ENCODE measurements at regions not wholly inside any gene's neighbourhood (a gene's known extent, or its start where the extent isn't known, plus 50 kb on each side); places are given as distances from the start of the nearest gene placed in this dataset.

DNA sequence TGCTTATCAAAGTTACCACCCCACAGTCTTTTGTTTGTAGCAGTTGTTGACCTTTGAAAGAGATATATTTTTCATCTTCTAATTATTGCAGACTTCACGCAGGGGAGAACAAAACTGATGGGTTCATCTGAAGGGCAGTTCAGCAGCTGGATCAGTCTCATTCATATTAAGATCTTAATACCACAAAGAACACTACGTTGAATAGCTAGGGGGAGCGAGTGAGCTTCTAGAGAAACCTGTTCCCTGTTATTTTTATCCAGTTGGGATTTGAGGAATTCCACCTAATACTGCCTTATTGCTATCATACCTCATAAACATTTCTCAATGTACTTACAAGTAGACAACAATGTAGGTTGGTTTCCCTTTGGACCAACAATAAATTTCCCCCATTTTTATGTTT, 306.1 kb upstream of the KIF2B start:
- peaks cover 0 to 3% (median 0%) of the 10 kb centered on the region in 4 donors for H3K9me3 ChIP-seq
- no peaks in the 10 kb centered on the region for H3K36me3 ChIP-seq
- no peaks in the 10 kb centered on the region for H3K27me3 ChIP-seq
- no peak overlapping the region for H3K27ac ChIP-seq
- no peak for DNase-seq (ENCODE audit: low spot score in 2 of 2)
- 17 to 29% methylated on average over 3 of the region's 3 CpGs for WGBS, 2 donors
- no peaks in the 10 kb centered on the region for H3K4me1 ChIP-seq
- TF ChIP-seq, protein P1, sequence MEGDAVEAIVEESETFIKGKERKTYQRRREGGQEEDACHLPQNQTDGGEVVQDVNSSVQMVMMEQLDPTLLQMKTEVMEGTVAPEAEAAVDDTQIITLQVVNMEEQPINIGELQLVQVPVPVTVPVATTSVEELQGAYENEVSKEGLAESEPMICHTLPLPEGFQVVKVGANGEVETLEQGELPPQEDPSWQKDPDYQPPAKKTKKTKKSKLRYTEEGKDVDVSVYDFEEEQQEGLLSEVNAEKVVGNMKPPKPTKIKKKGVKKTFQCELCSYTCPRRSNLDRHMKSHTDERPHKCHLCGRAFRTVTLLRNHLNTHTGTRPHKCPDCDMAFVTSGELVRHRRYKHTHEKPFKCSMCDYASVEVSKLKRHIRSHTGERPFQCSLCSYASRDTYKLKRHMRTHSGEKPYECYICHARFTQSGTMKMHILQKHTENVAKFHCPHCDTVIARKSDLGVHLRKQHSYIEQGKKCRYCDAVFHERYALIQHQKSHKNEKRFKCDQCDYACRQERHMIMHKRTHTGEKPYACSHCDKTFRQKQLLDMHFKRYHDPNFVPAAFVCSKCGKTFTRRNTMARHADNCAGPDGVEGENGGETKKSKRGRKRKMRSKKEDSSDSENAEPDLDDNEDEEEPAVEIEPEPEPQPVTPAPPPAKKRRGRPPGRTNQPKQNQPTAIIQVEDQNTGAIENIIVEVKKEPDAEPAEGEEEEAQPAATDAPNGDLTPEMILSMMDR (IDR thresholded peaks at IDR 0.05) = no peak
- no peak for TF ChIP-seq EP300 (IDR thresholded peaks at IDR 0.05)
- TF ChIP-seq POLR2A (IDR thresholded peaks at IDR 0.05) = no peak
- H3K4me3 ChIP-seq = no peak overlapping the region

GRCh38 chr17:53499277-53499676, 323.4 kb upstream of the KIF2B start:
- Histone ChIP-seq H3K4me1 (no peaks in the 10 kb centered on the region), H3K4me3 (no peak overlapping the region), H3K27ac (no peak overlapping the region), H3K9me3 (no peaks in the 10 kb centered on the region), H3K36me3 (no peaks in the 10 kb centered on the region), H3K27me3 (no peaks in the 10 kb centered on the region)
- WGBS, 2 donors = 90 to 91% methylated on average over 2 of the region's 2 CpGs
- no peak for DNase-seq (ENCODE audit: low spot score in 2 of 2)
- no peak for TF ChIP-seq EP300 (IDR thresholded peaks at IDR 0.05)
- TF ChIP-seq POLR2A (IDR thresholded peaks at IDR 0.05) = no peak
- TF ChIP-seq, protein P1 (IDR thresholded peaks at IDR 0.05) = no peak

DNA sequence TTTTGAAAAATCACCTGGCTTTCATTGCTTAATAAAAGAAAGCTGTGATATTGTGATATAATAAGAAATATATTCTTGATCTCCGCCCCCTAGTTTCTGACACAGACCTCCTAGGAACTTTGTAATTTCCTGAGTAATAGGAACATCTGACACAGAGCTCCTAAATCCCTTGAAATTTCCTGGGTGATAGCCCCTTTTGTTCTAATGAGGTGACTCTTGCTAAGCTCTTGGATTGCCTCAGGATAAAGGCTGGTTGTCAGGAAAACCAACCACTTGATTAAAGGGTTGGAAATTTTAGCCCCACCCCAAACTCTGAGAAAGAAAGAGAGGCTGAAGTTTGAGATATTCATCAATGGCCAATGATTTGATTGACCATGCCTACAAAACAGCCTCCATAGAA, 326.4 kb upstream of the KIF2B start:
- Histone ChIP-seq H3K4me1 (no peaks in the 10 kb centered on the region), H3K9me3 (no peaks in the 10 kb centered on the region), H3K27ac (no peak overlapping the region), H3K4me3 (no peak overlapping the region), H3K27me3 (no peaks in the 10 kb centered on the region), H3K36me3 (no peaks in the 10 kb centered on the region)
- no peak for DNase-seq (ENCODE audit: low spot score in 2 of 2)
- WGBS, 2 donors = 88 to 90% methylated on average over 1 of the region's 1 CpG
- TF ChIP-seq EP300 (IDR thresholded peaks at IDR 0.05) = no peak
- TF ChIP-seq, protein P1 (IDR thresholded peaks at IDR 0.05) = no peak
- no peak for TF ChIP-seq POLR2A (IDR thresholded peaks at IDR 0.05)

GRCh38 chr17:53492532-53492931, 330.2 kb upstream of the KIF2B start:
- no peaks in the 10 kb centered on the region for H3K27me3 ChIP-seq
- H3K9me3 ChIP-seq = no peaks in the 10 kb centered on the region
- WGBS, 2 donors = 75 to 89% methylated on average over 3 of the region's 3 CpGs
- TF ChIP-seq EP300 (IDR thresholded peaks at IDR 0.05) = no peak
- TF ChIP-seq POLR2A (IDR thresholded peaks at IDR 0.05) = no peak
- no peaks in the 10 kb centered on the region for H3K4me1 ChIP-seq
- no peak for DNase-seq (ENCODE audit: low spot score in 2 of 2)
- H3K27ac ChIP-seq = no peak overlapping the region
- H3K4me3 ChIP-seq = no peak overlapping the region
- no peaks in the 10 kb centered on the region for H3K36me3 ChIP-seq

- no peaks in the 10 kb centered on the region for H3K4me1 ChIP-seq
- no peak for DNase-seq (ENCODE audit: low spot score in 2 of 2)
- H3K27ac ChIP-seq = no peak overlapping the region
- no peaks in the 10 kb centered on the region for H3K36me3 ChIP-seq
- no peaks in the 10 kb centered on the region for H3K27me3 ChIP-seq
- no peaks in the 10 kb centered on the region for H3K9me3 ChIP-seq
- H3K4me3 ChIP-seq = no peak overlapping the region
- TF ChIP-seq, protein P1 (IDR thresholded peaks at IDR 0.05) = no peak
- no peak for TF ChIP-seq POLR2A (IDR thresholded peaks at IDR 0.05)
- no peak for TF ChIP-seq EP300 (IDR thresholded peaks at IDR 0.05)
Measured at GRCh38 chr17:53490447-53490968, 332.2 kb upstream of the KIF2B start.

GRCh38 chr17:53483704-53484103, 339.0 kb upstream of the KIF2B start:
- Histone ChIP-seq H3K27me3 (no peaks in the 10 kb centered on the region), H3K36me3 (no peaks in the 10 kb centered on the region), H3K9me3 (no peaks in the 10 kb centered on the region), H3K27ac (no peak overlapping the region), H3K4me3 (no peak overlapping the region), H3K4me1 (no peaks in the 10 kb centered on the region)
- WGBS, 2 donors = 75 to 85% methylated on average over 1 of the region's 1 CpG
- DNase-seq (ENCODE audit: low spot score in 2 of 2) = no peak
- TF ChIP-seq, protein P1 (IDR thresholded peaks at IDR 0.05) = no peak
- TF ChIP-seq POLR2A (IDR thresholded peaks at IDR 0.05) (no peak), EP300 (IDR thresholded peaks at IDR 0.05) (no peak)

All from tibial nerve (tissue), 4 donors.